ENCODE measurements at regions not wholly inside any gene's neighbourhood (a gene's known extent, or its start where the extent isn't known, plus 50 kb on each side); places are given as distances from the start of the nearest gene placed in this dataset.
A peak's percentile ranks its signal among the peaks of the same experiment; 100 is the strongest.
"Not testable (repeated sequence)": the region's sequence is repeated elsewhere in the genome, so short reads cannot be mapped to it uniquely, and the experiment has no call there.

- H3K27ac Mint-ChIP-seq, result no peak overlapping the region
- ATAC-seq (no peak), DNase-seq (no peak)
- H3K9me3 Mint-ChIP-seq, result no peaks in the 10 kb centered on the region
- Histone ChIP-seq H3K9me3 (ENCODE audit: control insufficient read depth, insufficient read depth, low read length) (no peaks in the 10 kb centered on the region), H3K27me3 (ENCODE audit: control insufficient read depth, insufficient read depth, low read length) (no peaks in the 10 kb centered on the region), H3K4me3 (ENCODE audit: low read length) (no peak overlapping the region), H3K27ac (ENCODE audit: low read length) (no peak overlapping the region), H3K4me1 (ENCODE audit: control insufficient read depth, insufficient read depth, low read length) (no peaks in the 10 kb centered on the region), H3K36me3 (ENCODE audit: control insufficient read depth, insufficient read depth, low read length) (no peaks in the 10 kb centered on the region)
- H3K36me3 Mint-ChIP-seq, result no peaks in the 10 kb centered on the region
- H3K27me3 Mint-ChIP-seq (ENCODE audit: low read depth in 2 of 2), result peaks cover 6 to 23% of the 10 kb centered on the region in 2 donors
- intact Hi-C loops (cut with micrococcal nuclease), result no loop called here
- H3K4me1 Mint-ChIP-seq, result no peaks in the 10 kb centered on the region
- H3K4me3 Mint-ChIP-seq, result no peak overlapping the region
- 100% methylated on average over 2 of the region's 2 CpGs for WGBS (ENCODE audit: insufficient coverage)
- TF ChIP-seq CTCF (IDR thresholded peaks at IDR 0.05), result no peak
Observed at GRCh38 chr18:54662986-54663385, 71.9 kb downstream of the DYNAP start.

DNA sequence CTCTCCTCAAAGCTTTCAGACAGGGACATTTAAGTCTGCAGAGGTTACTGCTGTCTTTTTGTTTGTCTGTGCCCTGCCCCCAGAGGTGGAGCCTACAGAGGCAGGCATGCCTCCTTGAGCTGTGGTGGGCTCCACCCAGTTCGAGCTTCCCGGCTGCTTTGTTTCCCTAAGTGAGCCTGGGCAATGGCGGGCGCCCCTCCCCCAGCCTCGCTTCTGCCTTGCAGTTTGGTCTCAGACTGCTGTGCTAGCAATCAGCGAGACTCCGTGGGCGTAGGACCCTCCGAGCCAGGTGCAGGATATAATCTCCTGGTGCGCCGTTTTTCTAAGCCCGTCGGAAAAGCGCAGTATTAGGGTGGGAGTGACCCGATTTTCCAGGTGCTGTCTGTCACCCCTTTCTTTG lies 78.7 kb downstream of the DYNAP start:
- not testable (repeated sequence) for H3K27ac ChIP-seq (ENCODE audit: low read length); H3K4me1 Mint-ChIP-seq; H3K4me3 ChIP-seq (ENCODE audit: low read length); H3K4me1 ChIP-seq (ENCODE audit: control insufficient read depth, insufficient read depth, low read length); H3K9me3 ChIP-seq (ENCODE audit: control insufficient read depth, insufficient read depth, low read length); H3K4me3 Mint-ChIP-seq; H3K9me3 Mint-ChIP-seq; H3K27me3 Mint-ChIP-seq (ENCODE audit: low read depth in 2 of 2); H3K36me3 Mint-ChIP-seq; H3K36me3 ChIP-seq (ENCODE audit: control insufficient read depth, insufficient read depth, low read length); H3K27ac Mint-ChIP-seq; DNase-seq; H3K27me3 ChIP-seq (ENCODE audit: control insufficient read depth, insufficient read depth, low read length); ATAC-seq
- WGBS (ENCODE audit: insufficient coverage), result 85% methylated on average over 9 of the region's 15 CpGs
- intact Hi-C loops (cut with micrococcal nuclease), result loop anchor here (5.0 kb wide), 1 partner anchor 1102 kb away; no protein-coding TSS in a partner anchor

GRCh38 chr18:54671291-54671881 lies 80.3 kb downstream of the DYNAP start:
- peak; percentile 74 for TF ChIP-seq CTCF (IDR thresholded peaks at IDR 0.05)

DNA sequence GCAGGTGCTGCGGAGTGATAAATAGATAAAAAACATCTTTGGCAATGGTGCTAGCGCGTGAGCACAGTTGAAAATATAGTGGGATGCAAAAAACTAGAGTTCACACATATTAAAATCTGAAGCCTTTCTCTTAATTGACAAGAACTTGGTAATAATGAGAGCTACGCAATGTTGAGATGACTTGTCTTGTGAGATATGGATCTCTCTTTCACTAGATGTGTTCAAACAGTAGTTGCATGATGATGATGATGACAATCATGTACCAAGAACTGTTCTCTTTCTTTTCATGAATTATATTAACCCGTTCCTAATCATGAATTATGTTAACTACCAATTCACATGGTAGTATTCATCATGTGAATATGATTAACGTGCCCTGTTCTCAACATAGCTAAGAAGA lies 81.1 kb downstream of the DYNAP start:
- no peak overlapping the region for H3K27ac Mint-ChIP-seq
- Histone ChIP-seq H3K4me1 (ENCODE audit: control insufficient read depth, insufficient read depth, low read length) (no peaks in the 10 kb centered on the region), H3K27me3 (ENCODE audit: control insufficient read depth, insufficient read depth, low read length) (no peaks in the 10 kb centered on the region), H3K27ac (ENCODE audit: low read length) (no peak overlapping the region), H3K9me3 (ENCODE audit: control insufficient read depth, insufficient read depth, low read length) (no peaks in the 10 kb centered on the region), H3K4me3 (ENCODE audit: low read length) (no peak overlapping the region), H3K36me3 (ENCODE audit: control insufficient read depth, insufficient read depth, low read length) (no peaks in the 10 kb centered on the region)
- H3K27me3 Mint-ChIP-seq (ENCODE audit: low read depth in 2 of 2), result peaks cover 7 to 8% of the 10 kb centered on the region in 2 donors
- no peak overlapping the region for H3K4me3 Mint-ChIP-seq
- 76% methylated on average over 4 of the region's 6 CpGs for WGBS (ENCODE audit: insufficient coverage)
- H3K4me1 Mint-ChIP-seq, result no peaks in the 10 kb centered on the region
- no peak for TF ChIP-seq CTCF (IDR thresholded peaks at IDR 0.05)
- H3K36me3 Mint-ChIP-seq, result no peaks in the 10 kb centered on the region
- DNase-seq (no peak), ATAC-seq (no peak)
- intact Hi-C loops (cut with micrococcal nuclease), result loop anchor here (5.0 kb wide), 1 partner anchor 1105 kb away; no protein-coding TSS in a partner anchor
- H3K9me3 Mint-ChIP-seq, result no peaks in the 10 kb centered on the region

More at GRCh38 chr18:54671291-54671881, 80.3 kb downstream of the DYNAP start:
- H3K36me3 ChIP-seq (ENCODE audit: control insufficient read depth, insufficient read depth, low read length), result no peaks in the 10 kb centered on the region
- Mint-ChIP-seq H3K27ac (no peak overlapping the region), H3K4me1 (no peaks in the 10 kb centered on the region), H3K36me3 (no peaks in the 10 kb centered on the region), H3K4me3 (no peak overlapping the region), H3K9me3 (no peaks in the 10 kb centered on the region), H3K27me3 (ENCODE audit: low read depth in 2 of 2) (peaks cover 7 to 8% of the 10 kb centered on the region in 2 donors)
- no peak overlapping the region for H3K4me3 ChIP-seq (ENCODE audit: low read length)
- no peak overlapping the region for H3K27ac ChIP-seq (ENCODE audit: low read length)
- H3K9me3 ChIP-seq (ENCODE audit: control insufficient read depth, insufficient read depth, low read length), result no peaks in the 10 kb centered on the region
- peak in 1 of 2 donors; percentile 49 for DNase-seq
- no peaks in the 10 kb centered on the region for H3K4me1 ChIP-seq (ENCODE audit: control insufficient read depth, insufficient read depth, low read length)
- no peaks in the 10 kb centered on the region for H3K27me3 ChIP-seq (ENCODE audit: control insufficient read depth, insufficient read depth, low read length)
- ATAC-seq, result no peak
- intact Hi-C loops (cut with micrococcal nuclease), result loop anchor here (1.0 to 5.0 kb wide), 2 partner anchors 279 to 1104 kb away; no protein-coding TSS in a partner anchor
- WGBS (ENCODE audit: insufficient coverage), result no CpG with 5 or more reads among the region's 1 CpG
